ENCODE measurements at regions not wholly inside any gene's neighbourhood (a gene's known extent, or its start where the extent isn't known, plus 50 kb on each side); places are given as distances from the start of the nearest gene placed in this dataset.

DNA sequence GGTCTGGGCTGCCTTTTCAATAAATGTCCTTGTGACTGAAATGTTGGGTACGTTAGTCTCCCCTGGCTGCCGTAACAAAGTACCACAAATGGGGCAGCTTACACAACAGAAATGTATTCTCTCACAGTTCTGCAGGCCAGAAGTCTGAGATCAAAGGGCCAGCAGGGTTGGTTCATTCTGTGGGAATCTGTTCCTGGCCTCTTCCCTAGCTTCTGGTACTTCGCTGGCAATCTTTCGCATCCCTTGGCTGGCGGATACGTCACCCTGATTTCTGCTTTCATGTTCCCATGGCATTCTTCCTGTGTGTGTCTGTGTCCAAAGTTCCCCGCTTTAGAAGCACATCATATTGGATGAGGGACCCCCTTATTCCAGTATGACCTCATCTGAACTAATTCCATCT is 95.8 kb upstream of the NCOR2 start:
- ATAC-seq (no peak), DNase-seq (no peak)
- Mint-ChIP-seq H3K36me3 (ENCODE audit: insufficient read depth) (no peaks in the 10 kb centered on the region), H3K4me1 (ENCODE audit: low read depth) (no peaks in the 10 kb centered on the region), H3K9me3 (no peaks in the 10 kb centered on the region), H3K4me3 (no peak overlapping the region), H3K27me3 (ENCODE audit: low read depth) (no peaks in the 10 kb centered on the region)

DNA sequence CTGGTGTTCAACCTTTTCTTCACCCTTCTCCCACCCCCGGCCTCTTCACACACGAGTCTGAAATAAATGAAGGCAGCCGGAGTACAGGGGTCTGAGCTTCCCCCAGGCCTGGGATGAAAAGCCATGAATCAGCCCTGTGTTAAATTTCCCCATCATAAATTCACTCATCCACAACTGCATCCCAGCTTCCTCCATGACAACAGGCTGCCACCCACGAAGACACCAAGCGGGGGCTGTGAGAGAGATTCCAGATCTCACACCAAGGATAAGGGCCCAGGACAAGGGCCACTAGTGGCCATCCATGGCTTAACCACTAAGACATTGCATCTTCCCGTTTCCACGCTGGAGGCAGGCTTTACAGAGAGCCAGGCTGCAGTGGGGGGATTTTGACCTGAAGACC is 93.9 kb upstream of the NCOR2 start:
- no peaks in the 10 kb centered on the region for H3K27me3 Mint-ChIP-seq (ENCODE audit: low read depth)
- ATAC-seq = no peak

GRCh38 chr12:124660851-124661250 is 93.4 kb upstream of the NCOR2 start:
- DNase-seq (no peak), ATAC-seq (no peak)
- H3K27me3 Mint-ChIP-seq (ENCODE audit: low read depth) = peaks cover 2% of the 10 kb centered on the region
- H3K9me3 Mint-ChIP-seq = no peaks in the 10 kb centered on the region
- H3K4me1 Mint-ChIP-seq (ENCODE audit: low read depth) = no peaks in the 10 kb centered on the region
- H3K4me3 Mint-ChIP-seq = no peak overlapping the region
- no peaks in the 10 kb centered on the region for H3K36me3 Mint-ChIP-seq (ENCODE audit: insufficient read depth)

More for the DNA sequence above, 93.9 kb upstream of the NCOR2 start:
- H3K4me3 Mint-ChIP-seq = no peak overlapping the region
- H3K36me3 Mint-ChIP-seq (ENCODE audit: insufficient read depth) = no peaks in the 10 kb centered on the region
- no peak for DNase-seq
- H3K4me1 Mint-ChIP-seq (ENCODE audit: low read depth) = no peaks in the 10 kb centered on the region
- H3K9me3 Mint-ChIP-seq = no peaks in the 10 kb centered on the region

GRCh38 chr12:124658806-124659402 is 91.5 kb upstream of the NCOR2 start:
- DNase-seq = no peak
- no peaks in the 10 kb centered on the region for H3K36me3 Mint-ChIP-seq (ENCODE audit: insufficient read depth)
- no peak for ATAC-seq
- H3K4me1 Mint-ChIP-seq (ENCODE audit: low read depth) = no peaks in the 10 kb centered on the region
- H3K9me3 Mint-ChIP-seq = no peaks in the 10 kb centered on the region
- H3K4me3 Mint-ChIP-seq = no peak overlapping the region
- peaks cover 2% of the 10 kb centered on the region for H3K27me3 Mint-ChIP-seq (ENCODE audit: low read depth)

- ATAC-seq = no peak
- Mint-ChIP-seq H3K36me3 (ENCODE audit: insufficient read depth) (no peaks in the 10 kb centered on the region), H3K9me3 (no peaks in the 10 kb centered on the region), H3K27me3 (ENCODE audit: low read depth) (peaks cover 2% of the 10 kb centered on the region), H3K4me3 (no peak overlapping the region), H3K4me1 (ENCODE audit: low read depth) (no peaks in the 10 kb centered on the region)
- no peak for DNase-seq
Observed at GRCh38 chr12:124658302-124658701, 90.9 kb upstream of the NCOR2 start.

GRCh38 chr12:124656947-124657434 is 89.6 kb upstream of the NCOR2 start:
- Mint-ChIP-seq H3K27me3 (ENCODE audit: low read depth) (peaks cover 6% of the 10 kb centered on the region), H3K4me1 (ENCODE audit: low read depth) (no peaks in the 10 kb centered on the region), H3K9me3 (no peaks in the 10 kb centered on the region), H3K36me3 (ENCODE audit: insufficient read depth) (no peaks in the 10 kb centered on the region), H3K4me3 (no peak overlapping the region)
- no peak for DNase-seq
- ATAC-seq = no peak

- H3K4me1 Mint-ChIP-seq (ENCODE audit: low read depth) = no peaks in the 10 kb centered on the region
- H3K4me3 Mint-ChIP-seq = no peak overlapping the region
- H3K36me3 Mint-ChIP-seq (ENCODE audit: insufficient read depth) = no peaks in the 10 kb centered on the region
- ATAC-seq (no peak), DNase-seq (no peak)
- peaks cover 6% of the 10 kb centered on the region for H3K27me3 Mint-ChIP-seq (ENCODE audit: low read depth)
- no peaks in the 10 kb centered on the region for H3K9me3 Mint-ChIP-seq
Observed at GRCh38 chr12:124655698-124656516, 88.5 kb upstream of the NCOR2 start.

GRCh38 chr12:124655048-124655697 is 87.8 kb upstream of the NCOR2 start:
- no peak for DNase-seq
- Mint-ChIP-seq H3K27me3 (ENCODE audit: low read depth) (peaks cover 6% of the 10 kb centered on the region), H3K4me1 (ENCODE audit: low read depth) (no peaks in the 10 kb centered on the region), H3K9me3 (no peaks in the 10 kb centered on the region), H3K36me3 (ENCODE audit: insufficient read depth) (no peaks in the 10 kb centered on the region), H3K4me3 (no peak overlapping the region)
- no peak for ATAC-seq

- no peak for DNase-seq
- ATAC-seq = no peak
- Mint-ChIP-seq H3K36me3 (ENCODE audit: insufficient read depth) (no peaks in the 10 kb centered on the region), H3K4me3 (no peak overlapping the region), H3K4me1 (ENCODE audit: low read depth) (no peaks in the 10 kb centered on the region), H3K27me3 (ENCODE audit: low read depth) (peaks cover 6% of the 10 kb centered on the region), H3K9me3 (no peaks in the 10 kb centered on the region)
Observed at GRCh38 chr12:124654666-124655047, 87.2 kb upstream of the NCOR2 start.

- ATAC-seq (peak in 1 of 2 donors; percentile 38), DNase-seq (no peak)
- H3K4me3 Mint-ChIP-seq = no peak overlapping the region
- H3K4me1 Mint-ChIP-seq (ENCODE audit: low read depth) = no peaks in the 10 kb centered on the region
- H3K9me3 Mint-ChIP-seq = peaks cover 9% of the 10 kb centered on the region
- H3K36me3 Mint-ChIP-seq (ENCODE audit: insufficient read depth) = peaks cover under 1% of the 10 kb centered on the region
- H3K27me3 Mint-ChIP-seq (ENCODE audit: low read depth) = peaks cover 6% of the 10 kb centered on the region
Observed at GRCh38 chr12:124653169-124653931, 85.9 kb upstream of the NCOR2 start.

- H3K9me3 Mint-ChIP-seq = peaks cover 12% of the 10 kb centered on the region
- peaks cover 6% of the 10 kb centered on the region for H3K27me3 Mint-ChIP-seq (ENCODE audit: low read depth)
- peaks cover 2% of the 10 kb centered on the region for H3K4me1 Mint-ChIP-seq (ENCODE audit: low read depth)
- no peak for DNase-seq
- no peak for ATAC-seq
- peaks cover 2% of the 10 kb centered on the region for H3K36me3 Mint-ChIP-seq (ENCODE audit: insufficient read depth)
- H3K4me3 Mint-ChIP-seq = no peak overlapping the region
Observed at GRCh38 chr12:124652661-124653060, 85.2 kb upstream of the NCOR2 start.

GRCh38 chr12:124651516-124652273 is 84.3 kb upstream of the NCOR2 start:
- H3K4me3 Mint-ChIP-seq = no peak overlapping the region
- ATAC-seq (no peak), DNase-seq (no peak)
- peaks cover 2% of the 10 kb centered on the region for H3K36me3 Mint-ChIP-seq (ENCODE audit: insufficient read depth)
- H3K4me1 Mint-ChIP-seq (ENCODE audit: low read depth) = peaks cover 9% of the 10 kb centered on the region
- H3K27me3 Mint-ChIP-seq (ENCODE audit: low read depth) = peaks cover 6% of the 10 kb centered on the region
- peaks cover 12% of the 10 kb centered on the region for H3K9me3 Mint-ChIP-seq

DNA sequence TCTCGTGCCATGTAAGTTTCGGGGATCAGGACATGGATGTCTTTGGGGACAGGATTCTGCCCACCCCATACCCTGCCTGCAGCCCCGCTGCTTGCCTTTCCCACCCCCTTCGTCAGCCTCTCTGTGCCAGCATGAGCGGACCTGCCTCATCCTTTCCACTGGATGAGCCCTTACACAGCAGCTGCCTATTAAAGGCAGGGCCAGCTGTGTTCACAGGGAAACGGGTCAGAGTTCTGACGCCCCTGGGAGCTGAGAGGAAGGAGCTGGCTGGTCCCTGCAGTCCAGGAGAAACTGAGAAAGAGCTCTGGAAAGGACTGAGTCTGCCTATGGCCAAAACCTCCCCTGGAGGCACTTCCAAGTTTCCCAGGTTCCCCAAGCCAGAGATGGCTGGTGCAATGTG is 83.5 kb upstream of the NCOR2 start:
- Mint-ChIP-seq H3K4me3 (no peak overlapping the region), H3K9me3 (peaks cover 12% of the 10 kb centered on the region), H3K27me3 (ENCODE audit: low read depth) (peaks cover 4% of the 10 kb centered on the region), H3K36me3 (ENCODE audit: insufficient read depth) (peaks cover 2% of the 10 kb centered on the region), H3K4me1 (ENCODE audit: low read depth) (peaks cover 16% of the 10 kb centered on the region)
- DNase-seq = no peak
- no peak for ATAC-seq

Measured in activated T-cell treated with anti-CD3 and anti-CD28 coated beads, Interleukin-2, amount 50 U/mL, for 4 hours (primary cell).